ES-I3 (cell line): ENCODE measurements at regions not wholly inside any gene's neighbourhood (a gene's known extent, or its start where the extent isn't known, plus 50 kb on each side); places are given as distances from the start of the nearest gene placed in this dataset.

ENCODE experiments used
- H3K36me3 ChIP-seq: 2 replicates; pipeline ENCODE4 v1.6.1; 2013; ENCODE audit warnings: mild to moderate bottlenecking, low read length, control low read depth, moderate library complexity; ENCODE audit not compliant: insufficient read depth
- H3K4me1 ChIP-seq: 2 replicates; pipeline ENCODE4 v1.6.1; 2013; ENCODE audit warnings: mild to moderate bottlenecking, control low read depth, low read length; ENCODE audit not compliant: insufficient read depth
- H3K9ac ChIP-seq: 2 replicates; pipeline ENCODE4 v1.6.1; 2013; ENCODE audit warnings: low read depth, mild to moderate bottlenecking, low read length, moderate library complexity
- H3K9me3 ChIP-seq: 2 replicates; pipeline ENCODE4 v1.6.1; 2013; ENCODE audit warnings: mild to moderate bottlenecking, low read length, moderate library complexity; ENCODE audit not compliant: control insufficient read depth, insufficient read depth

GRCh38 chr13:85313761-85314503 is 485.3 kb downstream of the SLITRK6 start:
- Histone ChIP-seq H3K36me3 (no peaks in the 10 kb centered on the region), H3K9ac (no peak overlapping the region), H3K9me3 (no peaks in the 10 kb centered on the region), H3K4me1 (peaks cover 8% of the 10 kb centered on the region; the same call in 1 of the 2 replicates)

DNA sequence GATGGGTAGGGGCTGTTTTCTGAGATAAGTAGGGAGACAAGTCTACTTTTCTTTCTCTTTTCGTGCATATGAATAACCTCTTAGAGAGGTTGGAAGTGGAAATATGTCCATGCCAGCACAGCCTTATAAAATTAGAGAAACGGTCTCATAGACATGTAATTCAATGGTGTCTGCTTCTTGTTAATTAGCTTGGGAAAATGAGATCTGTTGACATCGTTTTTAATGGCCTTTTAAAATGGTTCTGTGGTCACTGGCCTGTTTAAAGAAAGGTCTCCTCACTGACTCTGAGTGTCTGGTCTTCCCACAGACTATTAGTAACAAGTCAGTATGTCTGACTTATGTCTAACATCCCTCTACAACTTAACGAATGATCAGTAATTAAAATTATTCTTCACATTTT is 487.1 kb downstream of the SLITRK6 start:
- peaks cover 8% of the 10 kb centered on the region; the same call in 1 of the 2 replicates for H3K4me1 ChIP-seq
- no peaks in the 10 kb centered on the region for H3K36me3 ChIP-seq

DNA sequence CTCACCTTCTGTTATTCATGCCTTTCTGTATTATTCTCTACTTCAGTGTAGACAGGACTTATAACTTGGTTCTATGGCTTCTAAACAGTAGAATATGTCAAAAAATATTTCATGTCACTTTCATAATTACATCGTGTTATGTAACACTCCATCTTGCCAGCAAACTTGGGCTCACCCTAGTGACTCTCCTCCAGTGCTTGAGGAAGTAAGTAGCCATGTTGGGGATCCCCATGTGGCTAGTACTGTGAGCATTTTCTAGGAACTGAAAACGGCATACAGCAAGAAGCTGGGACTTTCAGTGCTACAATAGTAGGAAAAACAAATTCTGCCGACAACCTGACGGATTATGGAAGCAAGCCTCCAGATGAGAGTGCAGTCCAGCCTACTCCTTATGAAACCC is 495.6 kb downstream of the SLITRK6 start:
- no peak overlapping the region for H3K9ac ChIP-seq
- no peaks in the 10 kb centered on the region for H3K4me1 ChIP-seq
- H3K9me3 ChIP-seq = no peaks in the 10 kb centered on the region
- no peaks in the 10 kb centered on the region for H3K36me3 ChIP-seq

More for the DNA sequence above, 487.1 kb downstream of the SLITRK6 start:
- no peak overlapping the region for H3K9ac ChIP-seq
- H3K9me3 ChIP-seq = no peaks in the 10 kb centered on the region

DNA sequence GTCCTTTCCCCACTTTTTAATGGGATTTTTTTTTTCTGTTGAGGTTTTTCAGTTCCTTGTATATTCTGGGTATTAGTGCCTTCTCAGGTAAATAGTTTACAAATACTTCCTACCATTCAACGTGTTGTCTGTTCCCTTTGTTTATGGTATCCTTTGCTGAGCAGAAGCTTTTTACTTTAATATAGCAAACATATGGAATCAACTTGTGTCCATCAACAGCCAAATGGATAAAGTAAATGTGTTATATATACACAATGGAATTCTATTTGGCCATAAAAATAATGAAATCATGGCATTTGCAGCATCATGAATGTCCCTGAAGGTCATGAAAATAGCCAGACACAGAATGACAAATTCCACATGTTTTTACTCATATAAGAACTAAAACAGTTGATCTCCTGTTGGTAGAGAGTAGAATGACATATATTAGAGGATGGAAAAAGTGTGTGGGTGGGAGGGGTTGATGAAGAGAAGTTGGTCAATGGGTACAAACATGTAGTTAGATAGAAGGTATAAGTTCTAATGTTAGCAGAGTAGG is 500.8 kb downstream of the SLITRK6 start:
- H3K9me3 ChIP-seq = no peaks in the 10 kb centered on the region
- no peak overlapping the region for H3K9ac ChIP-seq
- no peaks in the 10 kb centered on the region for H3K36me3 ChIP-seq
- no peaks in the 10 kb centered on the region for H3K4me1 ChIP-seq

GRCh38 chr13:85288698-85289097 is 510.5 kb downstream of the SLITRK6 start:
- no peak overlapping the region for H3K9ac ChIP-seq

DNA sequence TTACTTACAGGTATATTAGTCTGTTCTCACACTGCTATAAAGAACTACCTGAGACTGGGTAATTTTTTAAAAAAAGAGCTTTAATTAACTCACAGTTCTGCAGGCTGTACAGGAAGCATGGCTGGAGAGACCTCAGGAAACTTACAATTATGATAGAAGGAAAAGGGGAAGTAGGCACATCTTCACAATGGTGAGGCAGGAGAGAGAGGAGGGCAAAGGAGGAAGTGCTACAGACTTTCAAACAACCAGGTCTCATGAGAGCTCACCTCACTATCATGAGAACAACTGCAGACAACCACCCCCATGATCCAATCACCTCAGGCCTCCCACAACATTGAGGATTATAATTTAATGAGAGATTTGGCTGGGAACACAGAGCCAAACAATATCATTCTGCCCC is 511.7 kb downstream of the SLITRK6 start:
- Histone ChIP-seq H3K4me1 (peaks cover 13% of the 10 kb centered on the region), H3K9me3 (no peaks in the 10 kb centered on the region), H3K9ac (no peak overlapping the region), H3K36me3 (no peaks in the 10 kb centered on the region)

More at GRCh38 chr13:85288698-85289097, 510.5 kb downstream of the SLITRK6 start:
- Histone ChIP-seq H3K9me3 (no peaks in the 10 kb centered on the region), H3K36me3 (no peaks in the 10 kb centered on the region), H3K4me1 (peaks cover 13% of the 10 kb centered on the region)

DNA sequence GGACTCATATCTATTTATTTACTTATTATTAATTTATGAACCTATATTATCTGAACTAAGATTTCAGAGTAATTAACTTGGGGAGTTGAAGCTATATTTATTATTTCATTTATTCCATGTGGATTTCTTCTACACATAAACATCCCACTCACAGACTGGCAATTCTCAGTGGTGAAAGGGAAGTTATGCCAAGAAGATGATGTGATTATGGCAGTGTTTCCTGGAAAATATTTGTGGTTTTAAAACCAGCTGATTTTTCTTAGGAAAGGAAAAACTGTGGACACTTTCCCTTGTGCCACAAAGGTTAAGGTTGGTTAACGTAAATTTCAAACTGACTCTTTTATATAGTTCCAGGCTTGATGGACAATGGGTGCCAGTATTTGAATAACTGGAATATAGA is 513.1 kb downstream of the SLITRK6 start:
- no peaks in the 10 kb centered on the region for H3K9me3 ChIP-seq
- H3K36me3 ChIP-seq = no peaks in the 10 kb centered on the region
- H3K4me1 ChIP-seq = peaks cover 13% of the 10 kb centered on the region
- no peak overlapping the region for H3K9ac ChIP-seq

- Histone ChIP-seq H3K9me3 (no peaks in the 10 kb centered on the region), H3K36me3 (no peaks in the 10 kb centered on the region), H3K9ac (no peak overlapping the region), H3K4me1 (peaks cover 10% of the 10 kb centered on the region)
Observed at GRCh38 chr13:85284349-85284748, 514.9 kb downstream of the SLITRK6 start.

DNA sequence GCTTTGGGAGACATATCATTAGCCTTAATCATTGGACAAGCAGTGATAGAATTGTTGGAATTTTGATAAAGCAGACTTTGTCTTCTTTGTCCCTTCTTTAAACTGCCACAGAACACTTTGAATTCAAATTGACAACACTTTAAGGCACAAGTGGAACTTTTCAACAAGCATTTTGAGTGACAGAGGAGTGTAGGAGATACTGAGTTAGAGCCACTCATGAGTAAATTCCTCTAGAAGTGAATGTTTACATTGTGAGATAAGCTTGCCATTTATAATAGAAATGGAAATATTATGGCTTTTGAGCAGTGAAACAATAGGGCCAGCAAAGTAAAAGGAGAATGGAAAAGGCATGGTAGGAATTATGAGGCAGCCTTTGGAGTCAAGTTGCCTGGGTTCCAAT is 515.8 kb downstream of the SLITRK6 start:
- Histone ChIP-seq H3K36me3 (no peaks in the 10 kb centered on the region), H3K9ac (no peak overlapping the region), H3K9me3 (no peaks in the 10 kb centered on the region)

GRCh38 chr13:85282876-85283275 is 516.3 kb downstream of the SLITRK6 start:
- Histone ChIP-seq H3K4me1 (no peaks in the 10 kb centered on the region), H3K9ac (no peak overlapping the region), H3K9me3 (no peaks in the 10 kb centered on the region), H3K36me3 (no peaks in the 10 kb centered on the region)

More for the DNA sequence above, 515.8 kb downstream of the SLITRK6 start:
- peaks cover 3% of the 10 kb centered on the region for H3K4me1 ChIP-seq

DNA sequence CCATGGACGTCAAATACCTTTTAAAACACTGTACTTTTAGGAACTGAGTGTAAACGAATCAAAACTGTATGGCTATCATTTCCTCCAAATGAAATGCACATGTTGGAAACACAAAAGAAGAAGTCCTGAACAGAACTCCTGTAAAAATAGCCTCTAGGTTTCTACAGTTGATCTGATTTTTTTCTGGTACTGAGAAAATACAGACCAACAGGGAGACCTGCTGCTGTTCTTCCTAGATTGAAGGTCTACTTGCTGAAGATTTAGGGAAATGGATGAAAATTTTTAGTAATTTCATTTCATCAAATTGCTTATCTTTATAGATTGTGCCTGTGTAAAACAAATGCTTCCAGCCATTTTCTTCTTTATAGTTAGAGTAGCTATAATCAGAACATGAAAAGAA is 520.4 kb downstream of the SLITRK6 start:
- H3K4me1 ChIP-seq = peaks cover 3% of the 10 kb centered on the region; the same call in 1 of the 2 replicates
- no peak overlapping the region for H3K9ac ChIP-seq
- no peaks in the 10 kb centered on the region for H3K36me3 ChIP-seq
- no peaks in the 10 kb centered on the region for H3K9me3 ChIP-seq

DNA sequence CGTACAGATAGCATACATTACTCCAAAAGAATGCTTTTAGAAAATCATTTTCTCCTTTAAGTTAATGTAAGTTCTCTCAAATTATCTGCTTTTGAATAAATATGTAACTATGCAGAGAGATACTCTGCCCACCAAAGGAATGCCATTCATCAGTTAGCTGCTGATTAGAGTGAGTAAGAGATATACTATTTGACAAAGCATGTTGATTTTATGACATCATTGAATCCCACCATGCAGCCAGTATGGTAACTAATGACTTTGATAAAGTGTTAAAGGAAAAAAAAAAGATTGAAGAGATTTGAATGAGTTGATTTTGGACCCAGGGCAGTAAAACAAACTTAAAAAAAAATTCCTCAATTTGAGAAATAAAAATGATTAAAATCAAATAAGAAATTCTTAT is 521.5 kb downstream of the SLITRK6 start:
- Histone ChIP-seq H3K36me3 (no peaks in the 10 kb centered on the region), H3K9ac (no peak overlapping the region), H3K4me1 (peaks cover 3% of the 10 kb centered on the region; the same call in 1 of the 2 replicates), H3K9me3 (no peaks in the 10 kb centered on the region)

DNA sequence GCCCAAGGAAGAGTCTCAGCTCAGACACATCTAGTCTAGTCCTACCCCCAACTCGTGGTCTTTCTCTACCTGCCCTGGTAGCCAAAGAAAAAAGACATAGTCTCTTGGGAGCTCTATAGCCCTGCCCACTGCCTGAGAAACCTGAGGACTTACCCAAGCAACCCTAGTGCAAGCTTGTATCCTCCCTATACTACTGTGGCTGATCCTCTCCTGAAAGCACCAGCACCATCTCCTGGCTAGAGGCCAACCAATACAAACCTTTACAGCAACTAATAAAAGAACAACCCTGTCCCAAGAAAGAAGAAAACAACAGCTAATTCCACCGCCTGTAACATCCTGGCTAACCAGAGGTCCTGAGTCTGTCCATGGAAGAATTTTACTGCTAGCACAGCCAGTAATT is 532.4 kb downstream of the SLITRK6 start:
- Histone ChIP-seq H3K4me1 (peaks cover 12% of the 10 kb centered on the region; the same call in 1 of the 2 replicates), H3K36me3 (no peaks in the 10 kb centered on the region), H3K9me3 (no peaks in the 10 kb centered on the region), H3K9ac (no peak overlapping the region)

DNA sequence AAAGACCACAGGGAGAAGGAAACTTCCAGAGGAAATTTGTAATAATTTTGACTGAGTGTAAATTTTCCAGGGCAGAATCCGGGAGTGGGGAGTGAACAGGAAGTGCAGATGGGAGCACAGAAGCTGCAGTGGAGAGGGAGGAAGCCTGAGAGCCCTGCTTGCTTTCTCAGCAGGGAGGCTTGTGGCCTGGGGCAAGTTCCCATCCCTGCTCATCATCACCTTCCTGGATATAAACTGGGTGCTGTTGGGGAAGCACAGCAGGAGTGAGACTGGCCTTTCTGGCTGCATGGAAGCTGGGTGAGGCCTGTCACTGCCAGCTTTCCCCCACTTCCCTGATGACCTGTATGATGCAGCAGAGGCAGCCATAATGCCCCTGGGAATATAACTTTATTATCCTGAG is 532.9 kb downstream of the SLITRK6 start:
- H3K36me3 ChIP-seq = no peaks in the 10 kb centered on the region
- H3K9me3 ChIP-seq = no peaks in the 10 kb centered on the region
- H3K4me1 ChIP-seq = peaks cover 12% of the 10 kb centered on the region; the same call in 1 of the 2 replicates
- no peak overlapping the region for H3K9ac ChIP-seq

- H3K9me3 ChIP-seq = no peaks in the 10 kb centered on the region
- H3K9ac ChIP-seq = no peak overlapping the region
- H3K36me3 ChIP-seq = no peaks in the 10 kb centered on the region
- peaks cover 12% of the 10 kb centered on the region; the same call in 1 of the 2 replicates for H3K4me1 ChIP-seq
Observed at GRCh38 chr13:85265296-85265695, 533.9 kb downstream of the SLITRK6 start.
